ENCODE measurements at regions not wholly inside any gene's neighbourhood (a gene's known extent, or its start where the extent isn't known, plus 50 kb on each side); places are given as distances from the start of the nearest gene placed in this dataset.

- no peak for TF ChIP-seq CTCF (conservative IDR thresholded peaks at IDR 0.05; ENCODE audit: low read depth)
- POLR2A ChIA-PET (ENCODE audit: low non-redundant PET), result no interaction called here
- CTCF ChIA-PET, result no interaction called here
- no peak overlapping the region for H3K27ac ChIP-seq
- no peak for DNase-seq (ENCODE audit: low spot score)
Observed at GRCh38 chr1:30427545-30427944, 295.8 kb downstream of the MATN1 start.

- POLR2A ChIA-PET (ENCODE audit: low non-redundant PET), result no interaction called here
Observed at GRCh38 chr1:30425046-30425445, 298.3 kb downstream of the MATN1 start.

GRCh38 chr1:30423570-30423969, 299.8 kb downstream of the MATN1 start:
- DNase-seq (ENCODE audit: low spot score), result no peak
- POLR2A ChIA-PET (ENCODE audit: low non-redundant PET), result no interaction called here
- H3K27ac ChIP-seq, result no peak overlapping the region
- CTCF ChIA-PET, result no interaction called here
- TF ChIP-seq CTCF (conservative IDR thresholded peaks at IDR 0.05; ENCODE audit: low read depth), result no peak

More at GRCh38 chr1:30425046-30425445, 298.3 kb downstream of the MATN1 start:
- TF ChIP-seq CTCF (conservative IDR thresholded peaks at IDR 0.05; ENCODE audit: low read depth), result no peak
- H3K27ac ChIP-seq, result no peak overlapping the region
- no peak for DNase-seq (ENCODE audit: low spot score)
- CTCF ChIA-PET, result interaction anchor here (0.6 to 0.7 kb wide), 3 partner anchors 9 to 96 kb away, joined by 3 to 7 read pairs (median 3); no protein-coding TSS in a partner anchor

GRCh38 chr1:30422251-30422650, 301.1 kb downstream of the MATN1 start:
- ChIA-PET CTCF (interaction anchor here (0.9 kb wide), 1 partner anchor 42 kb away, joined by 5 read pairs; no protein-coding TSS in a partner anchor), POLR2A (ENCODE audit: low non-redundant PET) (no interaction called here)
- H3K27ac ChIP-seq, result no peak overlapping the region
- DNase-seq (ENCODE audit: low spot score), result no peak
- no peak for TF ChIP-seq CTCF (conservative IDR thresholded peaks at IDR 0.05; ENCODE audit: low read depth)

- CTCF ChIA-PET, result interaction anchor here (1.2 kb wide), 1 partner anchor 8 kb away, joined by 4 read pairs; no protein-coding TSS in a partner anchor
Observed at GRCh38 chr1:30420519-30421050, 302.8 kb downstream of the MATN1 start.

GRCh38 chr1:30419831-30420230, 303.6 kb downstream of the MATN1 start:
- DNase-seq (ENCODE audit: low spot score), result no peak
- H3K27ac ChIP-seq, result no peak overlapping the region
- POLR2A ChIA-PET (ENCODE audit: low non-redundant PET), result no interaction called here
- no peak for TF ChIP-seq CTCF (conservative IDR thresholded peaks at IDR 0.05; ENCODE audit: low read depth)
- CTCF ChIA-PET, result no interaction called here

More at GRCh38 chr1:30420519-30421050, 302.8 kb downstream of the MATN1 start:
- POLR2A ChIA-PET (ENCODE audit: low non-redundant PET), result no interaction called here
- DNase-seq (ENCODE audit: low spot score), result no peak
- no peak for TF ChIP-seq CTCF (conservative IDR thresholded peaks at IDR 0.05; ENCODE audit: low read depth)
- H3K27ac ChIP-seq, result no peak overlapping the region

Data from RWPE1 (cell line).